ENCODE measurements at regions not wholly inside any gene's neighbourhood (a gene's known extent, or its start where the extent isn't known, plus 50 kb on each side); places are given as distances from the start of the nearest gene placed in this dataset.

- no peak for TF ChIP-seq POLR2A (IDR thresholded peaks at IDR 0.05)
- TF ChIP-seq, protein P1, sequence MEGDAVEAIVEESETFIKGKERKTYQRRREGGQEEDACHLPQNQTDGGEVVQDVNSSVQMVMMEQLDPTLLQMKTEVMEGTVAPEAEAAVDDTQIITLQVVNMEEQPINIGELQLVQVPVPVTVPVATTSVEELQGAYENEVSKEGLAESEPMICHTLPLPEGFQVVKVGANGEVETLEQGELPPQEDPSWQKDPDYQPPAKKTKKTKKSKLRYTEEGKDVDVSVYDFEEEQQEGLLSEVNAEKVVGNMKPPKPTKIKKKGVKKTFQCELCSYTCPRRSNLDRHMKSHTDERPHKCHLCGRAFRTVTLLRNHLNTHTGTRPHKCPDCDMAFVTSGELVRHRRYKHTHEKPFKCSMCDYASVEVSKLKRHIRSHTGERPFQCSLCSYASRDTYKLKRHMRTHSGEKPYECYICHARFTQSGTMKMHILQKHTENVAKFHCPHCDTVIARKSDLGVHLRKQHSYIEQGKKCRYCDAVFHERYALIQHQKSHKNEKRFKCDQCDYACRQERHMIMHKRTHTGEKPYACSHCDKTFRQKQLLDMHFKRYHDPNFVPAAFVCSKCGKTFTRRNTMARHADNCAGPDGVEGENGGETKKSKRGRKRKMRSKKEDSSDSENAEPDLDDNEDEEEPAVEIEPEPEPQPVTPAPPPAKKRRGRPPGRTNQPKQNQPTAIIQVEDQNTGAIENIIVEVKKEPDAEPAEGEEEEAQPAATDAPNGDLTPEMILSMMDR (IDR thresholded peaks at IDR 0.05) = no peak
Measured at GRCh38 chr5:144820278-144820677, 649.6 kb downstream of the KCTD16 start.

All from heart left ventricle (tissue), 13 donors.